ENCODE measurements at regions not wholly inside any gene's neighbourhood (a gene's known extent, or its start where the extent isn't known, plus 50 kb on each side); places are given as distances from the start of the nearest gene placed in this dataset.
"Not testable (repeated sequence)": the region's sequence is repeated elsewhere in the genome, so short reads cannot be mapped to it uniquely, and the experiment has no call there.

DNA sequence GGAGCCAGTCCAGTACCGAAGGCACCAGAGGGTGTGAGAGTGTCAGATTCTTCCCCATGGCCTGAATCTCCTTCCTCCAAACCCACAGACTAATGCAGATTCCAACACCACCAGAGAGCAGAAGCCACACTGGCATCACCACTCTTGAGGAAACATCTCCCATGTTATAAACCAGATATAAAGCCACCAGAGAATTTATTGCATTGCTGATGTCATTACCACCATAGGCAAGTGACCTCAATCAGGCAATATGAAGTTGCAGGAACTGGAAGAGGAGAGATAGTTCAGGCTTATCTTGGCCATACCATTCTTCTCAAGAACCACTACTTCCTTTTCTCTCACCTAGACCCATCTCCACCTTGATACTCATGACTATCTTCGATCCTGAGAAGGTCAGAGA is 653.4 kb downstream of the TMEM121 start:
- H3K4me1 ChIP-seq (ENCODE audit: insufficient read depth, low read length) = no peaks in the 10 kb centered on the region
- no peak overlapping the region for H3K27ac ChIP-seq (ENCODE audit: low read length)
- H3K9me3 ChIP-seq (ENCODE audit: low read length) = no peaks in the 10 kb centered on the region
- H3K27me3 ChIP-seq (ENCODE audit: low read length) = no peaks in the 10 kb centered on the region
- H3K9me2 ChIP-seq (replicated peaks; ENCODE audit: low read length) = no peaks in the 10 kb centered on the region
- no peak overlapping the region for H2AFZ ChIP-seq (ENCODE audit: low read length)
- CTCF ChIA-PET = no interaction called here
- no peaks in the 10 kb centered on the region for H3K79me2 ChIP-seq (ENCODE audit: low read length)
- ATAC-seq (no peak), DNase-seq (no peak)
- no peak overlapping the region for H3K4me2 ChIP-seq (ENCODE audit: low read length)
- intact Hi-C loops (cut with micrococcal nuclease) = no loop called here
- no peaks in the 10 kb centered on the region for H3K36me3 ChIP-seq (ENCODE audit: low read depth, low read length)
- H3F3A ChIP-seq (ENCODE audit: low read length, unreplicated experiment) = no peaks in the 10 kb centered on the region
- no peaks in the 10 kb centered on the region for H4K20me1 ChIP-seq (ENCODE audit: low read length)
- H3K9ac ChIP-seq (ENCODE audit: low read length) = no peak overlapping the region
- POLR2A ChIA-PET (ENCODE audit: unreplicated experiment) = no interaction called here
- no peak overlapping the region for H3K4me3 ChIP-seq (ENCODE audit: low read length)
- no TSS peak for BruUV-seq (replicated peaks)
- TF ChIP-seq, protein P1, sequence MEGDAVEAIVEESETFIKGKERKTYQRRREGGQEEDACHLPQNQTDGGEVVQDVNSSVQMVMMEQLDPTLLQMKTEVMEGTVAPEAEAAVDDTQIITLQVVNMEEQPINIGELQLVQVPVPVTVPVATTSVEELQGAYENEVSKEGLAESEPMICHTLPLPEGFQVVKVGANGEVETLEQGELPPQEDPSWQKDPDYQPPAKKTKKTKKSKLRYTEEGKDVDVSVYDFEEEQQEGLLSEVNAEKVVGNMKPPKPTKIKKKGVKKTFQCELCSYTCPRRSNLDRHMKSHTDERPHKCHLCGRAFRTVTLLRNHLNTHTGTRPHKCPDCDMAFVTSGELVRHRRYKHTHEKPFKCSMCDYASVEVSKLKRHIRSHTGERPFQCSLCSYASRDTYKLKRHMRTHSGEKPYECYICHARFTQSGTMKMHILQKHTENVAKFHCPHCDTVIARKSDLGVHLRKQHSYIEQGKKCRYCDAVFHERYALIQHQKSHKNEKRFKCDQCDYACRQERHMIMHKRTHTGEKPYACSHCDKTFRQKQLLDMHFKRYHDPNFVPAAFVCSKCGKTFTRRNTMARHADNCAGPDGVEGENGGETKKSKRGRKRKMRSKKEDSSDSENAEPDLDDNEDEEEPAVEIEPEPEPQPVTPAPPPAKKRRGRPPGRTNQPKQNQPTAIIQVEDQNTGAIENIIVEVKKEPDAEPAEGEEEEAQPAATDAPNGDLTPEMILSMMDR (conservative IDR thresholded peaks at IDR 0.05; ENCODE audit: low read depth, low read length) = no peak
- no peak for TF ChIP-seq EZH2 (IDR thresholded peaks at IDR 0.05; ENCODE audit: low read length, unreplicated experiment)
- TF ChIP-seq EZH2phosphoT487 (IDR thresholded peaks at IDR 0.05; ENCODE audit: borderline replicate concordance, low read length) = no peak

DNA sequence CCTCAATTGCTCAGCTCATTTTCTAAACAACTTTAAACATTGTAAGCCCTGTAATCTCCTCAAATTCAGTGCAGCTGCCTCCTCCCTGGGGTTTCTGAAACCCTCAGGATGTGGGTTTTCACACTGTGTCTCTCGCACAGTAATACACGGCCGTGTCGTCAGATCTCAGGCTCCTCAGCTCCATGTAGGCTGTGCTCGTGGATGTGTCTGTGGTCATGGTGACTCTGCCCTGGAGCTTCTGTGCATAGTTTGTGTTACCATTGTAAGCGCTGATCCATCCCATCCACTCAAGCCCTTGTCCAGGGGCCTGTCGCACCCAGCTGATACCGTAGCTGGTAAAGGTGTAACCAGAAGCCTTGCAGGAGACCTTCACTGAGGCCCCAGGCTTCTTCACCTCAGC is 658.4 kb downstream of the TMEM121 start:
- H3K9ac ChIP-seq (ENCODE audit: low read length); H3K4me2 ChIP-seq (ENCODE audit: low read length); H3K4me1 ChIP-seq (ENCODE audit: insufficient read depth, low read length); H3K27ac ChIP-seq (ENCODE audit: low read length); H3K36me3 ChIP-seq (ENCODE audit: low read depth, low read length); DNase-seq; H3K9me2 ChIP-seq (replicated peaks; ENCODE audit: low read length); H3F3A ChIP-seq (ENCODE audit: low read length, unreplicated experiment); CTCF ChIA-PET; H3K4me3 ChIP-seq (ENCODE audit: low read length); H3K9me3 ChIP-seq (ENCODE audit: low read length); BruUV-seq (replicated peaks); H4K20me1 ChIP-seq (ENCODE audit: low read length); H3K79me2 ChIP-seq (ENCODE audit: low read length); intact Hi-C loops (cut with micrococcal nuclease); ATAC-seq; H2AFZ ChIP-seq (ENCODE audit: low read length); H3K27me3 ChIP-seq (ENCODE audit: low read length); POLR2A ChIA-PET (ENCODE audit: unreplicated experiment): not testable (repeated sequence)

DNA sequence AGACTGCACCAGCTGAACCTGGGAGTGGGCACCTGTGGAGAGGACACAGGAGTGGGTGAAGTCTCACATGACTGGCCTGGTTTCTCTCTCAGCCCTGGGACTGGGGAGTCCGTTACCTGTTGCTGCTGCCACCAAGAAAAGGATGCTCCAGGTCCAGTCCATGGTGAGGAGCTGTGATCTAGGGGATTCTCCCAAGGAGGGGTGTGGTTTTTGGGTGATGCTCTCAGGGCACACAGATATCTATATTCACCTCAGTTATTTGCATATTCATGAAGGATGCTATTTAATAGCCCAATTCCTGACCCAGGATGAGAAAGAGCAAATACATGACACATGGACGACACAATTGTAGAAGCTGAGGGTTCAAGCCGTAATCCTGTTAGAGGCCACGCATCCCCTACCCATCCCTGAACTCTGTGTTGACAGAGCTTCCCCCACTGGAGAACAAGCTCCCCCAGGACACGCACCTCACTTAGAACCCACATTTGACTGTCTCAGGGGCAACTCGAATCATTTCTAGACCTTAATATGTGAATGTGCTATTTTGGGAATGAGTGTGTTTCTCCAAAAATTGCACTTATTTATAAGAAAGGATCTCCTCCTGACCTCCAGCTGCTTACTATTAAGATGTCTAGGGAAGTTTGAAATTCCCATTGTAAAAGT is 658.9 kb downstream of the TMEM121 start:
- H3K9me3 ChIP-seq (ENCODE audit: low read length); H3K27me3 ChIP-seq (ENCODE audit: low read length); POLR2A ChIA-PET (ENCODE audit: unreplicated experiment); H4K20me1 ChIP-seq (ENCODE audit: low read length); intact Hi-C loops (cut with micrococcal nuclease); H3K79me2 ChIP-seq (ENCODE audit: low read length); H3K36me3 ChIP-seq (ENCODE audit: low read depth, low read length); H3K9me2 ChIP-seq (replicated peaks; ENCODE audit: low read length); DNase-seq; H3K27ac ChIP-seq (ENCODE audit: low read length); ATAC-seq; CTCF ChIA-PET; H3F3A ChIP-seq (ENCODE audit: low read length, unreplicated experiment); H3K4me1 ChIP-seq (ENCODE audit: insufficient read depth, low read length); H2AFZ ChIP-seq (ENCODE audit: low read length); H3K4me2 ChIP-seq (ENCODE audit: low read length); H3K4me3 ChIP-seq (ENCODE audit: low read length); H3K9ac ChIP-seq (ENCODE audit: low read length); BruUV-seq (replicated peaks): not testable (repeated sequence)

DNA sequence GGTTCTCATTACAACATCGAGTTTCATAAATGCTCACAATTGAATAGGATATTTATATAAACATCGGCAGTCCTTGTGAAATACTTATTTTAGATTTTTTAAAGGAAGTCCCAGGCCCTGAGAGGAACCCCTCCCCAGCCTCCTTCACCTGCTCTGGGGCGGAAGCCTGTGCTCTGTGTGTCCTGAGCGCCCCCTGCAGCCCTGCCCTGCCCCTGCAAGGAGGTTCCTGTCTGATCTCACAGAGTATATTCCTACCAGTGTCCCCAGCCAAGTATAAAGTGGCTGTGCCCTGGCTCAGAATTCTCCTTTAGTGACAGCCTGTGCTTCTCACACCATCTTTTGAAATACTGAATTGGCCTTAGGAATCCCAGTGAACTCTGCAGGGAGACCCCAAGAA is 659.5 kb downstream of the TMEM121 start:
- no peak for DNase-seq
- Histone ChIP-seq H3K9me2 (replicated peaks; ENCODE audit: low read length) (no peaks in the 10 kb centered on the region), H3K36me3 (ENCODE audit: low read depth, low read length) (no peaks in the 10 kb centered on the region), H3K27ac (ENCODE audit: low read length) (no peak overlapping the region), H3K9me3 (ENCODE audit: low read length) (no peaks in the 10 kb centered on the region), H2AFZ (ENCODE audit: low read length) (no peak overlapping the region), H3F3A (ENCODE audit: low read length, unreplicated experiment) (no peaks in the 10 kb centered on the region), H3K4me1 (ENCODE audit: insufficient read depth, low read length) (no peaks in the 10 kb centered on the region), H4K20me1 (ENCODE audit: low read length) (no peaks in the 10 kb centered on the region), H3K4me3 (ENCODE audit: low read length) (no peak overlapping the region), H3K4me2 (ENCODE audit: low read length) (no peak overlapping the region), H3K9ac (ENCODE audit: low read length) (no peak overlapping the region), H3K79me2 (ENCODE audit: low read length) (no peaks in the 10 kb centered on the region), H3K27me3 (ENCODE audit: low read length) (no peaks in the 10 kb centered on the region)
- no peak for ATAC-seq
- TF ChIP-seq, protein P1 (conservative IDR thresholded peaks at IDR 0.05; ENCODE audit: low read depth, low read length) = no peak
- TF ChIP-seq EZH2phosphoT487 (IDR thresholded peaks at IDR 0.05; ENCODE audit: borderline replicate concordance, low read length) (no peak), EZH2 (IDR thresholded peaks at IDR 0.05; ENCODE audit: low read length, unreplicated experiment) (no peak)
- ChIA-PET POLR2A (ENCODE audit: unreplicated experiment) (no interaction called here), CTCF (no interaction called here)
- BruUV-seq (replicated peaks) = no TSS peak
- intact Hi-C loops (cut with micrococcal nuclease) = no loop called here
